Bronchial epithelial cell (primary cell): ENCODE measurements at regions not wholly inside any gene's neighbourhood (a gene's known extent, or its start where the extent isn't known, plus 50 kb on each side); places are given as distances from the start of the nearest gene placed in this dataset.

Experiments
- DNase-seq: peaks from one replicate; pipeline ENCODE4 v3.0.0-alpha.2; 2010; ENCODE audit warnings: low read depth
- FAIRE-seq: peaks from 2 replicates; lab custom pipeline; 2011; peaks lifted over from hg19 to GRCh38; lab: Jason Lieb, UNC
- H3K27me3 ChIP-seq: 2 replicates; pipeline ENCODE4 v1.5.1; 2011; ENCODE audit warnings: low read length; ENCODE audit not compliant: control insufficient read depth, insufficient read depth
- H3K36me3 ChIP-seq: 2 replicates; pipeline ENCODE4 v1.5.1; 2011; ENCODE audit warnings: low read length; ENCODE audit not compliant: control insufficient read depth, insufficient read depth
- H3K4me3 ChIP-seq: 2 replicates; pipeline ENCODE4 v1.5.1; 2011; ENCODE audit warnings: mild to moderate bottlenecking, low read depth, low read length, control low read depth
- TF ChIP-seq, protein P1 (sequence below): IDR thresholded peaks from 2 replicates; pipeline ENCODE4 v1.5.1; 2011; ENCODE audit warnings: mild to moderate bottlenecking, moderate library complexity, low read length, control low read depth, inconsistent platforms; ENCODE audit not compliant: insufficient read depth, severe bottlenecking

DNA sequence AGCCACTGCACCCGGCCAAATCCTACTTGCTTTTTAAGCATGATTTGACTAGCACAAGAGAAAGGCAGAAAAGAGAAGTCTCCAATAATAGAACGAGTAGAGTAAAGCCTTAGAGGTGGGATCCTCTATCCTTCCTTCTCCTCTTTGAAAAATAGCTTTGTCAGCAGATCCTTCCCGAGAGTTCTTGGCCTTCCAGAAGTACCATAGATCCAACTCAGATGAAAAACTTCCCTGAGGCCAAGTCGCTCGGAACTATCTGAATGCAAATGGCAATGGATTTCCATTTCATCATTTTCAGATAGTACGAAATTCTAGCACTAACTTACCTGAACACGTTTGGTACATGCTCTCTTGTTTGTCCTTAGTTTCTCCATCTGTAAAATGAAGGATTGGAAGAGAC, 52.0 kb upstream of the SLIT3 start:
- Histone ChIP-seq H3K36me3 (no peaks in the 10 kb centered on the region), H3K4me3 (no peak overlapping the region), H3K27me3 (no peaks in the 10 kb centered on the region)
- no peak for DNase-seq
- FAIRE-seq = no peak
- TF ChIP-seq, protein P1, sequence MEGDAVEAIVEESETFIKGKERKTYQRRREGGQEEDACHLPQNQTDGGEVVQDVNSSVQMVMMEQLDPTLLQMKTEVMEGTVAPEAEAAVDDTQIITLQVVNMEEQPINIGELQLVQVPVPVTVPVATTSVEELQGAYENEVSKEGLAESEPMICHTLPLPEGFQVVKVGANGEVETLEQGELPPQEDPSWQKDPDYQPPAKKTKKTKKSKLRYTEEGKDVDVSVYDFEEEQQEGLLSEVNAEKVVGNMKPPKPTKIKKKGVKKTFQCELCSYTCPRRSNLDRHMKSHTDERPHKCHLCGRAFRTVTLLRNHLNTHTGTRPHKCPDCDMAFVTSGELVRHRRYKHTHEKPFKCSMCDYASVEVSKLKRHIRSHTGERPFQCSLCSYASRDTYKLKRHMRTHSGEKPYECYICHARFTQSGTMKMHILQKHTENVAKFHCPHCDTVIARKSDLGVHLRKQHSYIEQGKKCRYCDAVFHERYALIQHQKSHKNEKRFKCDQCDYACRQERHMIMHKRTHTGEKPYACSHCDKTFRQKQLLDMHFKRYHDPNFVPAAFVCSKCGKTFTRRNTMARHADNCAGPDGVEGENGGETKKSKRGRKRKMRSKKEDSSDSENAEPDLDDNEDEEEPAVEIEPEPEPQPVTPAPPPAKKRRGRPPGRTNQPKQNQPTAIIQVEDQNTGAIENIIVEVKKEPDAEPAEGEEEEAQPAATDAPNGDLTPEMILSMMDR = no peak

DNA sequence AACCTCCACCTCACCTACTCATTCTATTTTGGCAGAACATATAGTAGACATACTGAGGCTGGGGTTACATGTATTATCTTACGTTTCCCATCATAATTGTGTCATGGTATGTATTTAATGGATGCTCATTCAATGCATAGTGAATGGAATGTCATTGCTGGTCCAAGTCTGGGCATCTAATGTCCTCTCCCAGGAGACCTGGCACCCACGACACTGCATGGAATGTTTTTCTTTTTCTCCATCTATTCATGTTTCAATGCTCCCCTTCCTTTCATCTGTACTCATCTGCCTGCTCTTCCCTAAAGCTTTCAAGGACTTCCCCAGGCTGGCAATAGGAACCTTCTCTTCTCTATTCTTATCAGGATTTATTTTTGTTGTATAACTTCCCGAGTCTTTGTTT, 50.8 kb upstream of the SLIT3 start:
- TF ChIP-seq, protein P1 = no peak
- FAIRE-seq = no peak
- no peaks in the 10 kb centered on the region for H3K27me3 ChIP-seq
- no peak for DNase-seq
- no peak overlapping the region for H3K4me3 ChIP-seq
- H3K36me3 ChIP-seq = no peaks in the 10 kb centered on the region

DNA sequence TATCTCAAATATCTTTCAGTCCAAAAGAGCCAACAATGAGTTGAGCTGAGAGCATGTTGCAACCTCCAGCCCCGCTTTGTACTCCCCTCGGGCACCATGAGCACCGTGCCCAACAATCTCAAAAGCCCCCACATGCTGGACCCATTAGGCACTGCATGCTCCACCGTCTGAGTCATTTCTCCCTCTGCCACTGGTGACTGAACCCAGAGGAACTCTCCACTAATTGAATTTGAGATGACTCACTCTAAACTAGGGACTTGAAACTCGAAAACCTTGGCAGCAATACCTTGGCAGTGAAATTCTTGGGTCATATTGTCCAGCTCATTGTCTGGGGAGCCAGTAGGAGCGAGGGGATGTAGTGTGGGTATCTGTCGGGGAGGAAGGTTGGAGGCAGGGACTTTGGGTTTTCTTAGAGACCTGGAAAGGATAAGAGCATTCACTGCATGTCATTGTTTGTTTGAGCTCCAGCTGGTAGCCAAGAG, 49.9 kb upstream of the SLIT3 start:
- peak; percentile 32 for FAIRE-seq
- Histone ChIP-seq H3K36me3 (no peaks in the 10 kb centered on the region), H3K27me3 (no peaks in the 10 kb centered on the region), H3K4me3 (no peak overlapping the region)
- peak; percentile 99 for DNase-seq
- TF ChIP-seq, protein P1 = no peak
